Right atrium auricular region (tissue), 2 donors: ENCODE measurements at regions not wholly inside any gene's neighbourhood (a gene's known extent, or its start where the extent isn't known, plus 50 kb on each side); places are given as distances from the start of the nearest gene placed in this dataset.
"Not testable (repeated sequence)": the region's sequence is repeated elsewhere in the genome, so short reads cannot be mapped to it uniquely, and the experiment has no call there.

ENCODE experiments used
- DNase-seq: peaks from one replicate; pipeline ENCODE4 v3.0.0-alpha.2; 2019; ENCODE audit warnings: low spot score
- H3K27ac ChIP-seq, 2 donors: fragments of 200-600 bp; sonication (generic); 1 replicate in 1 of 2; 2 replicates in 1 of 2; pipeline ENCODE4 v1.5.1; 2016 to 2019
- H3K27me3 ChIP-seq, 2 donors: fragments of 200-600 bp; sonication (generic); one replicate each; pipeline versions ENCODE4 v1.5.1 to v1.6.0; 2017 to 2019
- H3K36me3 ChIP-seq: fragments of 200-600 bp; sonication (generic); one replicate; pipeline ENCODE4 v1.5.1; 2016
- H3K4me1 ChIP-seq, 2 donors: fragments of 200-600 bp; sonication (generic); one replicate each; pipeline versions ENCODE4 v1.5.1 to v1.6.0; 2017 to 2019
- H3K4me3 ChIP-seq, 2 donors: fragments of 200-600 bp; sonication (generic); 1 replicate in 1 of 2; 2 replicates in 1 of 2; pipeline ENCODE4 v1.5.1; 2017 to 2019; ENCODE audit warnings: mild to moderate bottlenecking in 1 of 2, moderate library complexity in 1 of 2
- H3K9me3 ChIP-seq, 2 donors: fragments of 200-600 bp; sonication (generic); one replicate each; pipeline ENCODE4 v1.5.1; 2019
- CTCF ChIP-seq, 2 donors: fragments of 200-600 bp; sonication (generic); IDR thresholded peaks; one replicate each; pipeline ENCODE4 v1.5.1; 2019; ENCODE audit warnings: antibody characterized with exemption in 2 of 2

DNA sequence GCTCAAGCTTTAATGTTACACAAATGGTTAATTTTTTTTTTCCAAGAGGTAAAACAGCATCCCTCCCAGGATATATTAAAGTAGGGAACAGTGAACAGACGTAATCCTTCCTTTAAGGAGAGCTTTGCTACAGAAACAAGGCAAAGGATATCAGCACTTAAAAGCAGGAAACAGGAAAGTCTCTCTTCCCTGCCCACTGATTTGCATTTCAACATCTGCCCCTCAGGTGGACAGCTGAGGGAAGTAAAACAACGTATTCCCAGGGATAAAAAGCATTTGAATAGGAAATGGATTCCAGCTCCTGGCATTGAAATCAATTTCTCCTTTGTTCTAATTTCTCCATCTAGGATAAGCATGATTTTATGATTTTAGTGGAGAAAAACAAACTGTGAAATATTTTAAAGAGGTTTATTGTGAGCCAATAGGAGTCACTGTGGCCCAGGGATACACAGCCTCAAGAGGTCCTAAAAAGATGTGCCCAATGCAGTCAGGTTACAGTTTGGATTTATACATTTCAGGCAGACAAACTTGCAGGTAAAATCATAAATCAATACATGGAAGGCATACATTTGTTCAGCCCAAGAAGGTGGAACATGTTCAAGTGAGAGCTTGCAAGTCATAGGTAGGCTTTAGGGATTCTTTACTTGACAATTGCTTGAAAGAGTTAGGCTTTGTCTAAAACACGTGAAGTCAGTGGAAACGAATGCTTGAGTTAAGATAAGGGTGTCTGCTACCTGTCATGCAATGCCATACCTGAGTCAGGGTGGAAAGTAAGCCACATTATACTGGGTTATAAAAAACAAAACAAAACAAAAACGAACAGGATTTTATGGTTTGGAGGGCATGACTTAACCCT is 286.2 kb upstream of the VWC2 start:
- no peaks in the 10 kb centered on the region for H3K27me3 ChIP-seq
- no peak for DNase-seq

GRCh38 chr7:49487830-49488140 is 285.7 kb upstream of the VWC2 start:
- Histone ChIP-seq H3K9me3 (no peaks in the 10 kb centered on the region), H3K4me1 (no peaks in the 10 kb centered on the region), H3K4me3 (no peak overlapping the region), H3K27ac (no peak overlapping the region), H3K36me3 (no peaks in the 10 kb centered on the region), H3K27me3 (no peaks in the 10 kb centered on the region)
- DNase-seq = no peak
- TF ChIP-seq CTCF (IDR thresholded peaks at IDR 0.05) = no peak

More for the DNA sequence above, 286.2 kb upstream of the VWC2 start:
- no peaks in the 10 kb centered on the region for H3K9me3 ChIP-seq
- no peak for TF ChIP-seq CTCF (IDR thresholded peaks at IDR 0.05)
- H3K27ac ChIP-seq = no peak overlapping the region
- H3K4me1 ChIP-seq = no peaks in the 10 kb centered on the region
- H3K4me3 ChIP-seq = no peak overlapping the region
- no peaks in the 10 kb centered on the region for H3K36me3 ChIP-seq

DNA sequence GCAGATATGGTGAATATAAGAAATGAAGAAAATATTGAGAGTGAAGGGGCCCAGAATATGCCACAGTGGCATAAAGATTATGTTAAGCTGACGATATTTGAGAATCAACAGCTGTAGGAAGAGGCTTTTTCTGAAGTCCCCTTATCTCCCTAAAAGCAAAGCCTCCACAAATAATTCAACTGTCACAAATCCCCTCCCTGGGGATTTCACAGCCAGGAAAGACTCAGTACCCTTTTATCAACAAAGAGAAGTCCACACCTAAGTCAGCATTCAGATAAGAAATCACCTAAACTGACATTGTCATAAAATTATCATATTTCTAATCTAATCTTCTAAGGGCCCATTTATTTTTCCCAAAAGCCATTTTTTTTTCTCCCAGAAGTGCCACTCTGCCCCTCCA is 284.9 kb upstream of the VWC2 start:
- no peak overlapping the region for H3K4me3 ChIP-seq
- no peaks in the 10 kb centered on the region for H3K27me3 ChIP-seq
- no peaks in the 10 kb centered on the region for H3K9me3 ChIP-seq
- H3K27ac ChIP-seq = no peak overlapping the region
- no peak for DNase-seq
- TF ChIP-seq CTCF (IDR thresholded peaks at IDR 0.05) = no peak
- H3K36me3 ChIP-seq = no peaks in the 10 kb centered on the region
- no peaks in the 10 kb centered on the region for H3K4me1 ChIP-seq

DNA sequence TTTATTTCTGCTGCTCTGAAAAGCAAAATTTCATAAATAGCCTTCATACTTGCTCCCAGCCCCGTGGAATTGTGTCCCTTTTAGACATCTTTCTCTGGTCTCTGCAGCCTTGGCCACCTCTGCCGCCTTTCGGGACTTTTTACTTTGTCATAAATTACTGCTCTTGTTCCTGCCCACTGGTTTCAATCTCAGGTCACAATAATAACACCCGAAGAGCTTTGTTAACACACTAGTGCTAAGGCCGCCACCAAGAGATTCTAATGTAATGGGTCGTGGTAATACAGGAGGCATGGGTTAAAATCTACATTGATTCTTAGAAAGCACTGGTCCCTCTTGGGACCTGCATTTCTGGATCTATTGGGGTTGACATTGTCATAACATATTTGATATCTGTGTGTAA is 276.0 kb upstream of the VWC2 start:
- no peak for TF ChIP-seq CTCF (IDR thresholded peaks at IDR 0.05)
- H3K27ac ChIP-seq = no peak overlapping the region
- no peaks in the 10 kb centered on the region for H3K9me3 ChIP-seq
- no peaks in the 10 kb centered on the region for H3K36me3 ChIP-seq
- no peaks in the 10 kb centered on the region for H3K4me1 ChIP-seq
- H3K4me3 ChIP-seq = no peak overlapping the region
- DNase-seq = no peak
- H3K27me3 ChIP-seq = no peaks in the 10 kb centered on the region

GRCh38 chr7:49500741-49501140 is 272.7 kb upstream of the VWC2 start:
- DNase-seq = no peak
- TF ChIP-seq CTCF (IDR thresholded peaks at IDR 0.05) = no peak
- H3K27me3 ChIP-seq = no peaks in the 10 kb centered on the region

GRCh38 chr7:49507206-49507605 is 266.2 kb upstream of the VWC2 start:
- DNase-seq, H3K4me3 ChIP-seq, H3K36me3 ChIP-seq, H3K27ac ChIP-seq, H3K9me3 ChIP-seq, H3K4me1 ChIP-seq, H3K27me3 ChIP-seq: not testable (repeated sequence)

More at GRCh38 chr7:49500741-49501140, 272.7 kb upstream of the VWC2 start:
- Histone ChIP-seq H3K27ac (no peak overlapping the region), H3K36me3 (no peaks in the 10 kb centered on the region), H3K9me3 (no peaks in the 10 kb centered on the region), H3K4me3 (no peak overlapping the region), H3K4me1 (no peaks in the 10 kb centered on the region)
